K562 (cell line): ENCODE measurements at regions not wholly inside any gene's neighbourhood (a gene's known extent, or its start where the extent isn't known, plus 50 kb on each side); places are given as distances from the start of the nearest gene placed in this dataset.

Experiments used
- CREB5 ChIP-seq: fragments of 250-450 bp; sonication (Bioruptor Pico); IDR thresholded peaks from 2 replicates; pipeline ENCODE4 v1.5.0; 2020; ENCODE audit warnings: mild to moderate bottlenecking
- JUND ChIP-seq, 2 experiments: IDR thresholded peaks; 2 replicates in 1 of 2; 3 replicates in 1 of 2; pipeline ENCODE4 v1.6.1; 2011; ENCODE audit warnings: borderline replicate concordance in 2 of 2, low read depth in 2 of 2, low read length in 2 of 2, improper control_type of control experiment in 1 of 2, missing biosample characterization in 1 of 2, missing genetic modification characterization in 1 of 2, missing genetic modification reagents in 1 of 2
- RBM25 ChIP-seq: fragments of 200-400 bp; formaldehyde crosslinking; IDR thresholded peaks from 2 replicates; pipeline ENCODE4 v1.6.1; 2018; ENCODE audit warnings: low read length, low read depth, moderate library complexity; ENCODE audit not compliant: severe bottlenecking
- SREBF2 ChIP-seq: sonication (generic); formaldehyde crosslinking; IDR thresholded peaks from 2 replicates; pipeline ENCODE4 v1.4.0; 2020; ENCODE audit warnings: mild to moderate bottlenecking, missing genetic modification reagents
- STAT5A ChIP-seq: IDR thresholded peaks from 2 replicates; pipeline ENCODE4 v1.6.1; 2012; ENCODE audit warnings: low read length, inconsistent platforms, borderline replicate concordance
- TAF15 ChIP-seq: fragments of 200-400 bp; formaldehyde crosslinking; IDR thresholded peaks from 2 replicates; pipeline ENCODE4 v1.6.1; 2017; ENCODE audit warnings: mild to moderate bottlenecking, low read depth, low read length, moderate library complexity
- THRA ChIP-seq: fragments of 450-650 bp; IDR thresholded peaks from 2 replicates; pipeline ENCODE4 v1.6.1; 2017; ENCODE audit warnings: mild to moderate bottlenecking, moderate library complexity
- WHSC1 ChIP-seq: IDR thresholded peaks from one replicate; pipeline ENCODE4 v1.6.1; 2012; ENCODE audit warnings: low read length, control low read depth, inconsistent platforms
- ZBTB1 ChIP-seq: sonication (generic); formaldehyde crosslinking; IDR thresholded peaks from 2 replicates; pipeline ENCODE4 v1.8.1; 2023; ENCODE audit warnings: missing genetic modification reagents, low read depth, mild to moderate bottlenecking, borderline replicate concordance
- ZNF316 ChIP-seq: fragments of 450-650 bp; IDR thresholded peaks from 2 replicates; pipeline ENCODE4 v1.6.1; 2016
- ZNF79 ChIP-seq: fragments of 250-450 bp; sonication (Bioruptor Pico); IDR thresholded peaks from 2 replicates; pipeline ENCODE4 v1.4.0; 2020; ENCODE audit warnings: low read depth, mild to moderate bottlenecking, moderate library complexity
- ZSCAN32 ChIP-seq: fragments of 450-650 bp; formaldehyde crosslinking; IDR thresholded peaks from 2 replicates; pipeline ENCODE4 v1.4.0; 2020; ENCODE audit warnings: mild to moderate bottlenecking, moderate library complexity
- TF ChIP-seq, protein P1 (sequence below): fragments of 250-450 bp; sonication (Bioruptor Pico); IDR thresholded peaks from 2 replicates; pipeline ENCODE4 v1.4.0; 2020; ENCODE audit warnings: mild to moderate bottlenecking, moderate library complexity, borderline replicate concordance

DNA sequence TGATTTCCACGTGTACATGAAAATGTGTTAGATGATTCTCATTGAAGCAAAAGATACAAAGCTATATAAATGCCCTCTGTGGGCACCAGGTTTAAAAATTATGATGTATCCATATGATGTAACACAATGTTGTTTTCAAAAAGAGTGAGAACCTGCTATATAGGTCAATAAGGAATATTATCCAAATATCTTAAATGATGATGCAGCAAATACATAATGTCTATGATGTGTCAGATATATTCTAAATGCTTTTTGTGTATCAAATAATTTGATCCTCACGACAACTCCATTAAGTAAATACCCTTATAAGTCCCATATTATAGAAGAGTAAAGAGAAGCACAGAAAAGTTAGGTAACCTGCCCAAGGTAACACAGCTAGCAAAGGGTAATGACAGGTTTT, 393.0 kb upstream of the DCN start (continued):
- TF ChIP-seq, protein P1, sequence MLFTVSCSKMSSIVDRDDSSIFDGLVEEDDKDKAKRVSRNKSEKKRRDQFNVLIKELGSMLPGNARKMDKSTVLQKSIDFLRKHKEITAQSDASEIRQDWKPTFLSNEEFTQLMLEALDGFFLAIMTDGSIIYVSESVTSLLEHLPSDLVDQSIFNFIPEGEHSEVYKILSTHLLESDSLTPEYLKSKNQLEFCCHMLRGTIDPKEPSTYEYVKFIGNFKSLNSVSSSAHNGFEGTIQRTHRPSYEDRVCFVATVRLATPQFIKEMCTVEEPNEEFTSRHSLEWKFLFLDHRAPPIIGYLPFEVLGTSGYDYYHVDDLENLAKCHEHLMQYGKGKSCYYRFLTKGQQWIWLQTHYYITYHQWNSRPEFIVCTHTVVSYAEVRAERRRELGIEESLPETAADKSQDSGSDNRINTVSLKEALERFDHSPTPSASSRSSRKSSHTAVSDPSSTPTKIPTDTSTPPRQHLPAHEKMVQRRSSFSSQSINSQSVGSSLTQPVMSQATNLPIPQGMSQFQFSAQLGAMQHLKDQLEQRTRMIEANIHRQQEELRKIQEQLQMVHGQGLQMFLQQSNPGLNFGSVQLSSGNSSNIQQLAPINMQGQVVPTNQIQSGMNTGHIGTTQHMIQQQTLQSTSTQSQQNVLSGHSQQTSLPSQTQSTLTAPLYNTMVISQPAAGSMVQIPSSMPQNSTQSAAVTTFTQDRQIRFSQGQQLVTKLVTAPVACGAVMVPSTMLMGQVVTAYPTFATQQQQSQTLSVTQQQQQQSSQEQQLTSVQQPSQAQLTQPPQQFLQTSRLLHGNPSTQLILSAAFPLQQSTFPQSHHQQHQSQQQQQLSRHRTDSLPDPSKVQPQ = no peak
- TF ChIP-seq STAT5A = no peak
- TF ChIP-seq SREBF2 (CRISPR knock-in tag) = no peak
- no peak for TF ChIP-seq WHSC1
- peak; percentile 90 for TF ChIP-seq ZNF316
- TF ChIP-seq ZNF79 (CRISPR knock-in tag) = no peak
- TF ChIP-seq ZBTB1 (CRISPR knock-in tag) = no peak
- no peak for TF ChIP-seq CREB5
- TF ChIP-seq THRA = no peak
- peak; percentile 59 for TF ChIP-seq RBM25
- TF ChIP-seq JUND (IDR thresholded peaks at IDR 0.05; ENCODE audit: borderline replicate concordance, low read depth, low read length) = no peak
- TF ChIP-seq JUND (tag; IDR thresholded peaks at IDR 0.05; ENCODE audit: borderline replicate concordance, low read depth, low read length) = no peak
- TF ChIP-seq TAF15 = no peak
- no peak for TF ChIP-seq ZSCAN32 (CRISPR knock-in tag)
